NAMALWA (cell line): ENCODE measurements at regions not wholly inside any gene's neighbourhood (a gene's known extent, or its start where the extent isn't known, plus 50 kb on each side); places are given as distances from the start of the nearest gene placed in this dataset.
"Not testable (repeated sequence)": the region's sequence is repeated elsewhere in the genome, so short reads cannot be mapped to it uniquely, and the experiment has no call there.

Experiments used
- DNase-seq: peaks from one replicate; pipeline ENCODE4 v3.0.0-alpha.2; 2015; ENCODE audit warnings: low spot score

DNA sequence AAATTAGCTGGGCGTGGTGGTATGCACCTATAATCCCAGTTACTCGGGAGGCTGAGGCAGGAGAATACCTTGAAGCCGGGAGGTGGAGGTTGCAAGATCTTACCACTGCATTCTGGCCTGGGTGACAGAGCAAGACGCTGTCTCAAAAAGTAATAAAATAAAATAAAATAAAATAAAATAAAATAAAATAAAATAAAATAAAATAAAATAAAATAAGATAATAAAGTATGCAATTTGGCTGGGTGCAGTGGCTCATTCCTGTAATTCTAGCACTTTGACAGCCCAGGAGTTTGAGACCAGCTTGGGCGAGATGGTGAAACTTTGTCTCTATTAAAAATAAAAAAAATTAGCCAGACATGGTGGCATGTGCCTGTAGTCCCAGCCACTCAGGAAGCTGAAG lies 85.6 kb upstream of the XPO1 start:
- no peak for DNase-seq

- no peak for DNase-seq
Observed at GRCh38 chr2:61620244-61621159, 82.3 kb upstream of the XPO1 start.

- DNase-seq = no peak
Observed at GRCh38 chr2:61619561-61619960, 81.4 kb upstream of the XPO1 start.

GRCh38 chr2:61617610-61618009 lies 79.5 kb upstream of the XPO1 start:
- DNase-seq = no peak

- no peak for DNase-seq
Observed at GRCh38 chr2:61605245-61605644, 67.1 kb upstream of the XPO1 start.

DNA sequence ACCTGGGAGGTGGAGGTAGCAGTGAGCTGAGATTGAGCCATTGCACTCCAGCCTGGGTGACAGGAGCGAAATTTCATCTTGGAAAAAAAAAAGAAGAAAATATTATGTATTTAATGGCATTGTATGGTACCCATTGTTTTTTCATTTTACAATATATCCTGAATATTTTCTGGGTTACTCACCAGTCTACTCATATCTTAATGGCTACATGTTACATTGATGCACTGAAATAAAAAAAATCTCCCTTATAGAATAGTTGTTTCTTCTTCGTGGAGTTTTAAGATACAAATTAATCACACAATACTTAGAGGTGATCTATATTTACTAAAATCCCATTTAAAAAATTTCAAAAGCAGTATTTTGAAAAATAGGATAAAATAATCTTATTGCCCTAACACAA lies 66.3 kb upstream of the XPO1 start:
- DNase-seq = no peak

GRCh38 chr2:61598515-61599156 lies 60.5 kb upstream of the XPO1 start:
- DNase-seq = not testable (repeated sequence)

- no peak for DNase-seq
Observed at GRCh38 chr2:61597300-61598289, 59.4 kb upstream of the XPO1 start.

GRCh38 chr2:61594201-61594600 lies 56.0 kb upstream of the XPO1 start:
- DNase-seq = not testable (repeated sequence)

DNA sequence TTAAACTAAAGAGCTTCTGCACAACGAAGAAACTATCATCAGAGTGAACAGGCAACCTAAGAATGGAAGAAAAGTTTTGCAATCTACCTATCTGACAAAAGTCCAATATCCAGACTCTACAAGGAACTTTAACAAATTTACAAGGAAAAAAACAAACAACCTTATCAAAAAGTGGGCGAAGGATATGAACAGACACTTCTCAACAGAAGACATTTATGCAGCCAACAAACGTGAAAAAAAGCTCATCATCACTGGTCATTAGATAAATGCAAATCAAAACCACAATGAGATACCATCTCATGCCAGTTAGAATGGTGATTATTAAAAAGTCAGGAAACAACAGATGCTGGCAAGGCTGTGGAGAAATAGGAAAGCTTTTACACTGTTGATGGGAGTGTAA lies 55.5 kb upstream of the XPO1 start:
- not testable (repeated sequence) for DNase-seq

DNA sequence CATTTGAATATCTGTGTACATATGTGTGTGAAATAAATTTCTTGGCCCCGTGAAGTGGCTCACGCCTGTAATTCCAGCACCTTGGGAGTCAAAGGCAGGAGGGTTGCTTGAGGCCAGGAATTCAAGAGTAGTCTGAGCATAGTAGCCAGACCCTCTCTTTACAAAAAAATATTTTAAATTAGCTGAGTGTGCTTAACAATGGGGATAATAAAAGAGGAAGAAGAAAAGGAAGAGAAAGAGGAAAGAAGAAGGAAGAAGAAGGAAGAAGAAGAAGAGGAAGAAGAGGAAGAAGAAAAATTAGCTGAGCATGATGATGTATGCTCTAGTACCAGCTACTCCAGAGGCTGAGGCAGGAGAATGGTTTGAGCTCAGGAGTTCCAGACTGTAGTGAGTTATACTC lies 52.1 kb upstream of the XPO1 start:
- DNase-seq = no peak

DNA sequence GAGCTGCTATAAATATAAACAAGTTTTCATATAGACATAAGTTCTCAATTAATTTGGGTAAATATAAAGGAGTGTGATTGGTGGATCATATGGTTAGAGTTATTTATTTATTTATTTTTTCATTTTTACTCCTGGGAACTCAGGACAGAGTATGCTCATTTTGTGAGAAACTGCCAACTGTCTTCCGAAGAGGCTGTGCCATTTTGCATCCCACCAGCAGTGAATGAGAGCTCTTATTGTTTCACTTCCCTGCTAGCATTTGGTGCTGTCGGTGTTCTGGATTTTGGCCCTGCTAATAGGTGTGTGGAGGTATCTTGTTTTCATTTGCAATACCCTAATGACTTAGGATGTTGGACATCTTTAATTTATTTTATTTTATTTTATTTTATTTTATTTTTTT lies 50.4 kb upstream of the XPO1 start:
- DNase-seq = no peak
